Testis (tissue), 2 donors: ENCODE measurements at regions not wholly inside any gene's neighbourhood (a gene's known extent, or its start where the extent isn't known, plus 50 kb on each side); places are given as distances from the start of the nearest gene placed in this dataset.

Source experiments
- CTCF ChIP-seq, 3 experiments: fragments of 450-650 bp in 2 of 3; fragments of 200-600 bp in 1 of 3; sonication (generic) in 1 of 3; IDR thresholded peaks; one replicate each; pipeline ENCODE4 v1.5.1; 2016 to 2019; ENCODE audit warnings: antibody characterized with exemption in 3 of 3, mild to moderate bottlenecking in 2 of 3, moderate library complexity in 1 of 3
- POLR2A ChIP-seq: fragments of 450-650 bp; IDR thresholded peaks from one replicate; pipeline ENCODE4 v1.6.1; 2017; ENCODE audit warnings: antibody characterized with exemption, mild to moderate bottlenecking, moderate library complexity

- TF ChIP-seq CTCF (IDR thresholded peaks at IDR 0.05) (no peak), POLR2A (no peak)
Measured at GRCh38 chr2:160731856-160732255, 238.2 kb upstream of the RBMS1 start.
